HEK293 (cell line): ENCODE measurements at regions not wholly inside any gene's neighbourhood (a gene's known extent, or its start where the extent isn't known, plus 50 kb on each side); places are given as distances from the start of the nearest gene placed in this dataset.

Source experiments
- CTCF ChIA-PET: fragments of 350-600 bp; formaldehyde crosslinking; extraction: SDS; loops from one replicate; lab custom pipeline; 2021; ENCODE audit warnings: antibody characterized with exemption; lab: Yijun Ruan, JAX
- POLR2A ChIA-PET: fragments of 300-600 bp; formaldehyde crosslinking; extraction: SDS; loops from one replicate; lab custom pipeline; 2020; ENCODE audit warnings: antibody characterized with exemption, inconsistent platforms; lab: Yijun Ruan, JAX
- H3K27ac ChIP-seq: fragments of 200-500 bp; sonication (Bioruptor generic); 2 replicates; pipeline ENCODE4 v1.5.1; 2014; ENCODE audit warnings: low read depth, low read length, control low read depth, inconsistent platforms; ENCODE audit errors: extremely low read depth
- H3K36me3 ChIP-seq, 2 experiments: fragments of 200-500 bp in 1 of 2; sonication (Bioruptor generic) in 1 of 2; 1 replicate in 1 of 2; 2 replicates in 1 of 2; pipeline ENCODE4 v1.5.1; 2014 to 2017; ENCODE audit warnings: inconsistent platforms in 2 of 2, low read length in 2 of 2; ENCODE audit not compliant: control insufficient read depth in 2 of 2, insufficient read depth in 1 of 2
- H3K4me1 ChIP-seq: fragments of 200-500 bp; sonication (Bioruptor generic); 2 replicates; pipeline ENCODE4 v1.5.1; 2014; ENCODE audit warnings: mild to moderate bottlenecking, low read length, inconsistent platforms; ENCODE audit not compliant: control insufficient read depth, insufficient read depth
- H3K4me3 ChIP-seq: 2 replicates; pipeline ENCODE4 v1.5.1; 2011; ENCODE audit warnings: low read depth, mild to moderate bottlenecking, control low read depth, low read length, moderate library complexity
- H3K9me3 ChIP-seq: fragments of 200-500 bp; sonication (Bioruptor generic); 2 replicates; pipeline ENCODE4 v1.5.1; 2014; ENCODE audit warnings: low read depth, low read length, inconsistent platforms; ENCODE audit not compliant: control insufficient read depth, insufficient read depth
- HOXC10 ChIP-seq: sonication (generic); formaldehyde crosslinking; IDR thresholded peaks from 2 replicates; pipeline ENCODE4 v1.8.1; 2023; ENCODE audit warnings: mild to moderate bottlenecking, missing genetic modification reagents
- KLF7 ChIP-seq: fragments of 450-650 bp; formaldehyde crosslinking; IDR thresholded peaks from 2 replicates; pipeline ENCODE4 v1.5.1; 2016; ENCODE audit warnings: missing biosample characterization, missing genetic modification characterization, borderline replicate concordance
- OVOL3 ChIP-seq: fragments of 450-650 bp; formaldehyde crosslinking; IDR thresholded peaks from 2 replicates; pipeline ENCODE4 v1.5.1; 2016; ENCODE audit warnings: missing biosample characterization, missing genetic modification characterization
- PRDM10 ChIP-seq: fragments of 450-650 bp; formaldehyde crosslinking; IDR thresholded peaks from 2 replicates; pipeline ENCODE4 v1.5.1; 2016; ENCODE audit warnings: missing biosample characterization, missing genetic modification characterization
- SETDB1 ChIP-seq: IDR thresholded peaks from one replicate; pipeline ENCODE4 v1.6.1; 2017; ENCODE audit warnings: mild to moderate bottlenecking, low read length, moderate library complexity, mixed read lengths; ENCODE audit not compliant: insufficient read length
- SP2 ChIP-seq: fragments of 450-650 bp; formaldehyde crosslinking; IDR thresholded peaks from 2 replicates; pipeline ENCODE4 v1.5.1; 2016; ENCODE audit warnings: missing biosample characterization, missing genetic modification characterization
- YY1 ChIP-seq: fragments of 450-650 bp; formaldehyde crosslinking; IDR thresholded peaks from 2 replicates; pipeline ENCODE4 v1.5.1; 2018; ENCODE audit warnings: missing biosample characterization, missing genetic modification characterization
- ZNF239 ChIP-seq: fragments of 450-650 bp; formaldehyde crosslinking; IDR thresholded peaks from 2 replicates; pipeline ENCODE4 v1.5.1; 2016; ENCODE audit warnings: missing biosample characterization, missing genetic modification characterization
- ZNF280D ChIP-seq: fragments of 450-650 bp; formaldehyde crosslinking; IDR thresholded peaks from 2 replicates; pipeline ENCODE4 v1.5.1; 2016; ENCODE audit warnings: missing biosample characterization, missing genetic modification characterization
- ZNF350 ChIP-seq: fragments of 450-650 bp; formaldehyde crosslinking; IDR thresholded peaks from 2 replicates; pipeline ENCODE4 v1.5.0; 2017; ENCODE audit warnings: missing biosample characterization, mild to moderate bottlenecking, missing genetic modification characterization
- ZNF449 ChIP-seq: fragments of 450-650 bp; formaldehyde crosslinking; IDR thresholded peaks from 2 replicates; pipeline ENCODE4 v1.5.1; 2017; ENCODE audit warnings: missing biosample characterization, mild to moderate bottlenecking, missing genetic modification characterization, moderate library complexity
- ZNF664 ChIP-seq: fragments of 450-650 bp; formaldehyde crosslinking; IDR thresholded peaks from 2 replicates; pipeline ENCODE4 v1.5.1; 2016; ENCODE audit warnings: missing biosample characterization, missing genetic modification characterization
- ZNF830 ChIP-seq: fragments of 450-650 bp; IDR thresholded peaks from 2 replicates; pipeline ENCODE4 v1.5.0; 2018; ENCODE audit warnings: missing biosample characterization, missing genetic modification characterization, low read depth, mild to moderate bottlenecking, moderate library complexity
- ZNF837 ChIP-seq: fragments of 450-650 bp; formaldehyde crosslinking; IDR thresholded peaks from 2 replicates; pipeline ENCODE4 v1.5.1; 2016; ENCODE audit warnings: missing biosample characterization, missing genetic modification characterization
- TF ChIP-seq, protein P1 (sequence below): fragments of 450-650 bp; formaldehyde crosslinking; IDR thresholded peaks from 2 replicates; pipeline ENCODE4 v1.5.1; 2016; ENCODE audit warnings: missing biosample characterization, missing genetic modification characterization
- TF ChIP-seq, protein P2 (sequence below): IDR thresholded peaks from 2 replicates; pipeline ENCODE4 v1.6.1; 2011; ENCODE audit warnings: mild to moderate bottlenecking, low read depth, low read length, borderline replicate concordance

GRCh38 chr11:87493516-87493915 is 455.8 kb downstream of the TMEM135 start:
- H3K4me3 ChIP-seq = no peak overlapping the region
- ChIA-PET POLR2A (no interaction called here), CTCF (no interaction called here)
- no peaks in the 10 kb centered on the region for H3K4me1 ChIP-seq
- no peaks in the 10 kb centered on the region for H3K36me3 ChIP-seq
- H3K9me3 ChIP-seq = no peaks in the 10 kb centered on the region
- no peak for TF ChIP-seq ZNF350
- TF ChIP-seq, protein P1, sequence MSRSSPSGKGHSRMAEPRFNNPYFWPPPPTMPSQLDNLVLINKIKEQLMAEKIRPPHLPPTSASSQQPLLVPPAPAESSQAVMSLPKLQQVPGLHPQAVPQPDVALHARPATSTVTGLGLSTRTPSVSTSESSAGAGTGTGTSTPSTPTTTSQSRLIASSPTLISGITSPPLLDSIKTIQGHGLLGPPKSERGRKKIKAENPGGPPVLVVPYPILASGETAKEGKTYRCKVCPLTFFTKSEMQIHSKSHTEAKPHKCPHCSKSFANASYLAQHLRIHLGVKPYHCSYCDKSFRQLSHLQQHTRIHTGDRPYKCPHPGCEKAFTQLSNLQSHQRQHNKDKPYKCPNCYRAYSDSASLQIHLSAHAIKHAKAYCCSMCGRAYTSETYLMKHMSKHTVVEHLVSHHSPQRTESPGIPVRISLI (tag by site-specific recombination) = no peak
- TF ChIP-seq, all 188 proteins: peak for 0
- no peak overlapping the region for H3K27ac ChIP-seq

GRCh38 chr11:87491381-87491780 is 453.6 kb downstream of the TMEM135 start:
- Histone ChIP-seq H3K9me3 (no peaks in the 10 kb centered on the region), H3K4me3 (no peak overlapping the region), H3K4me1 (no peaks in the 10 kb centered on the region), H3K27ac (no peak overlapping the region), H3K36me3 (no peaks in the 10 kb centered on the region)
- ChIA-PET CTCF (no interaction called here), POLR2A (no interaction called here)
- TF ChIP-seq HOXC10 (CRISPR knock-in tag) = no peak
- TF ChIP-seq ZNF239 (tag by site-specific recombination) = no peak
- no peak for TF ChIP-seq ZNF664
- TF ChIP-seq, all 188 proteins: peak for 0

DNA sequence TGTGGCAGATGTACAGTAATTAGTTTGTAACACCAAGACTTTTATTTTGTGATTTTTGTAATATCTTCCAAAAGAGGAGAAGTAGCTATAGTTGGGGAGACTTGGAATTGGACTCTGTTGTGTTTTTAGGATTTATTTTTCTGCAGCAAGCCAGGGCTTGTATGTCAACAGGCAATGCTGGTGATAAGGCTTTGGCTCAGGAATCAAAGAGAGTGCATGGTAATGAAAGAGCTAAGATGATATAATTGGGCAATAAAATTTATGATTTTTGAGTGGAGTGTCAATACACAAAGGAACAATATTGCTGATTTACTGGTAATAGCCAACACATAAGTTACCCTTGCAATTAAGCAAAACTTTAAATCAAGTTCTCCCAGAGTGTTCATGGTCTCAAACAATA is 452.9 kb downstream of the TMEM135 start:
- no peaks in the 10 kb centered on the region for H3K4me1 ChIP-seq
- CTCF ChIA-PET = no interaction called here
- H3K36me3 ChIP-seq = no peaks in the 10 kb centered on the region

More for the DNA sequence above, 452.9 kb downstream of the TMEM135 start:
- no peak overlapping the region for H3K27ac ChIP-seq
- no peak overlapping the region for H3K4me3 ChIP-seq
- no peaks in the 10 kb centered on the region for H3K9me3 ChIP-seq
- TF ChIP-seq SP2 (tag by site-specific recombination) (no peak), YY1 (tag by site-specific recombination) (no peak), PRDM10 (tag by site-specific recombination) (no peak), SETDB1 (no peak), ZNF837 (tag by site-specific recombination) (no peak), ZNF280D (tag by site-specific recombination) (no peak), OVOL3 (tag by site-specific recombination) (no peak), KLF7 (tag by site-specific recombination) (no peak), ZNF830 (tag by site-specific recombination) (no peak), ZNF449 (no peak)
- TF ChIP-seq, protein P2, sequence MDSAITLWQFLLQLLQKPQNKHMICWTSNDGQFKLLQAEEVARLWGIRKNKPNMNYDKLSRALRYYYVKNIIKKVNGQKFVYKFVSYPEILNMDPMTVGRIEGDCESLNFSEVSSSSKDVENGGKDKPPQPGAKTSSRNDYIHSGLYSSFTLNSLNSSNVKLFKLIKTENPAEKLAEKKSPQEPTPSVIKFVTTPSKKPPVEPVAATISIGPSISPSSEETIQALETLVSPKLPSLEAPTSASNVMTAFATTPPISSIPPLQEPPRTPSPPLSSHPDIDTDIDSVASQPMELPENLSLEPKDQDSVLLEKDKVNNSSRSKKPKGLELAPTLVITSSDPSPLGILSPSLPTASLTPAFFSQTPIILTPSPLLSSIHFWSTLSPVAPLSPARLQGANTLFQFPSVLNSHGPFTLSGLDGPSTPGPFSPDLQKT = no peak
- POLR2A ChIA-PET = no interaction called here
